ENCODE measurements at regions not wholly inside any gene's neighbourhood (a gene's known extent, or its start where the extent isn't known, plus 50 kb on each side); places are given as distances from the start of the nearest gene placed in this dataset.

GRCh38 chr6:82467338-82467737, 103.7 kb downstream of the TPBG start:
- no peak for TF ChIP-seq EZH2phosphoT487 (IDR thresholded peaks at IDR 0.05; ENCODE audit: insufficient read depth, low read depth)
- no peak for TF ChIP-seq EZH2 (IDR thresholded peaks at IDR 0.05; ENCODE audit: insufficient read depth, poor library complexity, severe bottlenecking)

Data from GM23248 (cell line).